ENCODE measurements at regions not wholly inside any gene's neighbourhood (a gene's known extent, or its start where the extent isn't known, plus 50 kb on each side); places are given as distances from the start of the nearest gene placed in this dataset.

GRCh38 chr7:45269192-45269591 is 111.6 kb downstream of the RAMP3 start:
- TF ChIP-seq POLR2A (IDR thresholded peaks at IDR 0.05), result no peak
- TF ChIP-seq, protein P1, sequence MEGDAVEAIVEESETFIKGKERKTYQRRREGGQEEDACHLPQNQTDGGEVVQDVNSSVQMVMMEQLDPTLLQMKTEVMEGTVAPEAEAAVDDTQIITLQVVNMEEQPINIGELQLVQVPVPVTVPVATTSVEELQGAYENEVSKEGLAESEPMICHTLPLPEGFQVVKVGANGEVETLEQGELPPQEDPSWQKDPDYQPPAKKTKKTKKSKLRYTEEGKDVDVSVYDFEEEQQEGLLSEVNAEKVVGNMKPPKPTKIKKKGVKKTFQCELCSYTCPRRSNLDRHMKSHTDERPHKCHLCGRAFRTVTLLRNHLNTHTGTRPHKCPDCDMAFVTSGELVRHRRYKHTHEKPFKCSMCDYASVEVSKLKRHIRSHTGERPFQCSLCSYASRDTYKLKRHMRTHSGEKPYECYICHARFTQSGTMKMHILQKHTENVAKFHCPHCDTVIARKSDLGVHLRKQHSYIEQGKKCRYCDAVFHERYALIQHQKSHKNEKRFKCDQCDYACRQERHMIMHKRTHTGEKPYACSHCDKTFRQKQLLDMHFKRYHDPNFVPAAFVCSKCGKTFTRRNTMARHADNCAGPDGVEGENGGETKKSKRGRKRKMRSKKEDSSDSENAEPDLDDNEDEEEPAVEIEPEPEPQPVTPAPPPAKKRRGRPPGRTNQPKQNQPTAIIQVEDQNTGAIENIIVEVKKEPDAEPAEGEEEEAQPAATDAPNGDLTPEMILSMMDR (IDR thresholded peaks at IDR 0.05), result no peak

All from esophagus squamous epithelium (tissue), 4 donors.